Body of pancreas (tissue), 4 donors: ENCODE measurements at regions not wholly inside any gene's neighbourhood (a gene's known extent, or its start where the extent isn't known, plus 50 kb on each side); places are given as distances from the start of the nearest gene placed in this dataset.
A peak's percentile ranks its signal among the peaks of the same experiment; 100 is the strongest.

Experiments used
- ATAC-seq: fragments of 150-250 bp; one replicate; pipeline ENCODE4 v1.9.1; 2016
- DNase-seq, 4 donors: peaks; one replicate each; pipeline ENCODE4 v3.0.0-alpha.2; 2019
- H3K27ac ChIP-seq, 4 donors: fragments of 200-600 bp; sonication (generic); 1 replicate in 3 of 4; 2 replicates in 1 of 4; pipeline versions ENCODE4 v1.5.1 to v1.6.1; 2016 to 2019; ENCODE audit warnings: mild to moderate bottlenecking in 1 of 4, mixed read lengths in 1 of 4, moderate library complexity in 1 of 4
- H3K27me3 ChIP-seq, 2 donors: fragments of 200-600 bp; sonication (generic); one replicate each; pipeline ENCODE4 v1.6.0; 2016; ENCODE audit warnings: mild to moderate bottlenecking in 1 of 2
- H3K36me3 ChIP-seq, 2 donors: fragments of 200-600 bp; sonication (generic); replicated peaks in 1 of 2; 2 replicates each; pipeline ENCODE4 v1.5.1; 2016; ENCODE audit warnings: low read depth in 2 of 2; ENCODE audit not compliant: insufficient read depth in 1 of 2
- H3K4me1 ChIP-seq: fragments of 200-600 bp; sonication (generic); one replicate; pipeline ENCODE4 v1.6.0; 2016
- H3K4me3 ChIP-seq, 2 donors: fragments of 200-600 bp; sonication (generic); 1 replicate in 1 of 2; 2 replicates in 1 of 2; pipeline ENCODE4 v1.5.1; 2016 to 2019
- H3K9me3 ChIP-seq, 3 donors: fragments of 200-600 bp; sonication (generic); 1 replicate in 2 of 3; 2 replicates in 1 of 3; pipeline ENCODE4 v1.5.1; 2016
- CTCF ChIP-seq, 7 experiments: fragments of 450-650 bp in 4 of 7; fragments of 200-600 bp in 3 of 7; sonication (generic) in 3 of 7; IDR thresholded peaks; one replicate each; pipeline ENCODE4 v1.5.1; 2016 to 2019; ENCODE audit warnings: antibody characterized with exemption in 7 of 7
- POLR2A ChIP-seq, 3 donors: fragments of 450-650 bp; IDR thresholded peaks; one replicate each; pipeline ENCODE4 v1.6.1; 2016; ENCODE audit warnings: antibody characterized with exemption in 3 of 3, mild to moderate bottlenecking in 2 of 3
- WGBS, 2 donors: methylation state at CpG; one replicate each; pipeline ENCODE4 v1.1.5; 2017; 5-methylcytosine and 5-hydroxymethylcytosine counted together
- intact Hi-C: fragments of 100-400 bp; cut with DNase I; formaldehyde crosslinking; loops from one replicate; pipeline ENCODE4 v1.15.1; 2023

- intact Hi-C loops: no loop called here
- 50 to 67% methylated on average over 1 of the region's 1 CpG for WGBS, 2 donors
- TF ChIP-seq POLR2A (IDR thresholded peaks at IDR 0.05) (no peak), CTCF (IDR thresholded peaks at IDR 0.05) (no peak)
- no peak overlapping the region for H3K27ac ChIP-seq
- peaks cover 0 to 5% (median 0%) of the 10 kb centered on the region in 3 donors for H3K9me3 ChIP-seq
- DNase-seq: peak in 1 of 4 donors; percentile 16
- no peaks in the 10 kb centered on the region for H3K36me3 ChIP-seq
- no peak for ATAC-seq
- no peaks in the 10 kb centered on the region for H3K4me1 ChIP-seq
- no peak overlapping the region for H3K4me3 ChIP-seq
- no peaks in the 10 kb centered on the region for H3K27me3 ChIP-seq
Measured at GRCh38 chr6:80622641-80623040, 516.2 kb downstream of the BCKDHB start.

GRCh38 chr6:80618953-80619352 is 512.5 kb downstream of the BCKDHB start:
- Histone ChIP-seq H3K9me3 (no peaks in the 10 kb centered on the region), H3K27me3 (no peaks in the 10 kb centered on the region), H3K36me3 (no peaks in the 10 kb centered on the region), H3K4me1 (no peaks in the 10 kb centered on the region), H3K27ac (no peak overlapping the region), H3K4me3 (no peak overlapping the region)
- DNase-seq: no peak
- ATAC-seq: no peak
- intact Hi-C loops: no loop called here
- WGBS, 2 donors: 74 to 78% methylated on average over 4 of the region's 4 CpGs
- TF ChIP-seq POLR2A (IDR thresholded peaks at IDR 0.05): no peak
- no peak for TF ChIP-seq CTCF (IDR thresholded peaks at IDR 0.05)

- ATAC-seq (no peak), DNase-seq (no peak)
- intact Hi-C loops: no loop called here
- Histone ChIP-seq H3K27me3 (no peaks in the 10 kb centered on the region), H3K4me3 (no peak overlapping the region), H3K9me3 (peaks cover 0 to 4% (median 0%) of the 10 kb centered on the region in 3 donors), H3K4me1 (peaks cover 11% of the 10 kb centered on the region), H3K36me3 (no peaks in the 10 kb centered on the region), H3K27ac (no peak overlapping the region)
- 90 to 96% methylated on average over 1 of the region's 1 CpG for WGBS, 2 donors
- TF ChIP-seq CTCF (IDR thresholded peaks at IDR 0.05) (no peak), POLR2A (IDR thresholded peaks at IDR 0.05) (no peak)
Measured at GRCh38 chr6:80610846-80611245, 504.4 kb downstream of the BCKDHB start.

GRCh38 chr6:80608881-80609280 is 502.4 kb downstream of the BCKDHB start:
- no peak for TF ChIP-seq POLR2A (IDR thresholded peaks at IDR 0.05)
- TF ChIP-seq CTCF (IDR thresholded peaks at IDR 0.05): no peak
- H3K27ac ChIP-seq: no peak overlapping the region
- peaks cover 11% of the 10 kb centered on the region for H3K4me1 ChIP-seq
- H3K4me3 ChIP-seq: no peak overlapping the region
- peaks cover 0 to 4% (median 0%) of the 10 kb centered on the region in 3 donors for H3K9me3 ChIP-seq
- no peak for DNase-seq
- intact Hi-C loops: no loop called here
- ATAC-seq: no peak
- H3K27me3 ChIP-seq: no peaks in the 10 kb centered on the region
- 96% methylated on average over 1 of the region's 1 CpG for WGBS, 2 donors
- no peaks in the 10 kb centered on the region for H3K36me3 ChIP-seq

- peak in 2 of 4 donors; percentile 8 to 12 for DNase-seq
- 45 to 48% methylated on average over 4 of the region's 4 CpGs for WGBS, 2 donors
- peak; percentile 95 for ATAC-seq
- Histone ChIP-seq H3K4me1 (peaks cover 11% of the 10 kb centered on the region), H3K36me3 (no peaks in the 10 kb centered on the region), H3K4me3 (no peak overlapping the region), H3K27ac (peak overlapping the region in 2 of 4 donors; percentile 20 to 22), H3K9me3 (no peaks in the 10 kb centered on the region), H3K27me3 (no peaks in the 10 kb centered on the region)
- intact Hi-C loops: no loop called here
- no peak for TF ChIP-seq CTCF (IDR thresholded peaks at IDR 0.05)
- TF ChIP-seq POLR2A (IDR thresholded peaks at IDR 0.05): no peak
Measured at GRCh38 chr6:80607811-80608391, 501.4 kb downstream of the BCKDHB start.
